ENCODE measurements at regions not wholly inside any gene's neighbourhood (a gene's known extent, or its start where the extent isn't known, plus 50 kb on each side); places are given as distances from the start of the nearest gene placed in this dataset.

DNA sequence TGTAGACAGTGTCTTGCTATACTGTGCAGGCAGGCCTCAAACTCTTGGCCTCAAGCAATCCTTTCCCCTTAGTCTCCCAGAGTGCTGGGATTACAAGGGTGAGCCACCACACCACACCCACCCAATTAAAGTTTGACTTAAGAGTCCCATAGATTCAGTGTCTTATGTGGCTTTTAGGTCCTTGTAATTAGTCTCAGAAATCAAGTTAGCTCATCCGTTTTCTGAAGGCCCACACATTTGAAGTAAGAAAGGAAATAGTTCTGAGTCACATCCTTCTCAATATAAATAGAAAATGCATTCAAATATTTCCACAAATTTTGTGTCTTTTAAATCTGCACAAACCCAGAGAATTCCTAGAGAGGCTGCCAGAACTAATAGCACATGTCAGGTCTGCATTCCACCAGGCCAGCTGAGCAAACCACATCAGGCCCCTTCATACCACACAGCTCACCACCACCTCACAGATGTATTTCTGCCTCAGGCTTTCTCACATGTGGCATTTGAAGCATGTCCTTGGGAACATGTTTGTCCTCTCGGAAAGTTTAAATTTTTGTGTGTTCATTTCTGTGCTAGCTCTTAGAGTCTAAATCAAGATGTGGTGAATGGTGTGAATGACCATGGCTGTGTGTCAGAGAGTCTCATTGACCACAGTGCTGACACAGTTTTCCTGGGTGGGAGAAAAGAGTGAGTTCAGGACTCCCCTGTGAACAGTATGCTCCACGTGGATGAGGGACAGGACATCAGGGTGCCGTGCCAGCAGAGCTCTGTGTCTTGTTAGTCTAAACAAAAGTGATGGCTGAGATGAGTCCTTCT is 148.4 kb upstream of the USP9Y start:
- TF ChIP-seq EZH2 (IDR thresholded peaks at IDR 0.05; ENCODE audit: low read length, unreplicated experiment) (no peak), EZH2phosphoT487 (IDR thresholded peaks at IDR 0.05; ENCODE audit: borderline replicate concordance, low read length) (no peak)
- TF ChIP-seq, protein P1, sequence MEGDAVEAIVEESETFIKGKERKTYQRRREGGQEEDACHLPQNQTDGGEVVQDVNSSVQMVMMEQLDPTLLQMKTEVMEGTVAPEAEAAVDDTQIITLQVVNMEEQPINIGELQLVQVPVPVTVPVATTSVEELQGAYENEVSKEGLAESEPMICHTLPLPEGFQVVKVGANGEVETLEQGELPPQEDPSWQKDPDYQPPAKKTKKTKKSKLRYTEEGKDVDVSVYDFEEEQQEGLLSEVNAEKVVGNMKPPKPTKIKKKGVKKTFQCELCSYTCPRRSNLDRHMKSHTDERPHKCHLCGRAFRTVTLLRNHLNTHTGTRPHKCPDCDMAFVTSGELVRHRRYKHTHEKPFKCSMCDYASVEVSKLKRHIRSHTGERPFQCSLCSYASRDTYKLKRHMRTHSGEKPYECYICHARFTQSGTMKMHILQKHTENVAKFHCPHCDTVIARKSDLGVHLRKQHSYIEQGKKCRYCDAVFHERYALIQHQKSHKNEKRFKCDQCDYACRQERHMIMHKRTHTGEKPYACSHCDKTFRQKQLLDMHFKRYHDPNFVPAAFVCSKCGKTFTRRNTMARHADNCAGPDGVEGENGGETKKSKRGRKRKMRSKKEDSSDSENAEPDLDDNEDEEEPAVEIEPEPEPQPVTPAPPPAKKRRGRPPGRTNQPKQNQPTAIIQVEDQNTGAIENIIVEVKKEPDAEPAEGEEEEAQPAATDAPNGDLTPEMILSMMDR (conservative IDR thresholded peaks at IDR 0.05; ENCODE audit: low read depth, low read length), result no peak
- H2AFZ ChIP-seq (ENCODE audit: low read length), result no peak overlapping the region
- H3K4me2 ChIP-seq (ENCODE audit: low read length), result no peak overlapping the region
- no peaks in the 10 kb centered on the region for H3F3A ChIP-seq (ENCODE audit: low read length, unreplicated experiment)
- H3K79me2 ChIP-seq (ENCODE audit: low read length), result no peaks in the 10 kb centered on the region
- intact Hi-C loops (cut with micrococcal nuclease), result no loop called here
- no peaks in the 10 kb centered on the region for H3K9me2 ChIP-seq (replicated peaks; ENCODE audit: low read length)
- H3K4me1 ChIP-seq (ENCODE audit: insufficient read depth, low read length), result no peaks in the 10 kb centered on the region
- no peak overlapping the region for H3K9ac ChIP-seq (ENCODE audit: low read length)
- H3K4me3 ChIP-seq (ENCODE audit: low read length), result no peak overlapping the region
- ChIA-PET POLR2A (ENCODE audit: unreplicated experiment) (no interaction called here), CTCF (no interaction called here)
- ATAC-seq (no peak), DNase-seq (no peak)
- no peaks in the 10 kb centered on the region for H4K20me1 ChIP-seq (ENCODE audit: low read length)
- H3K36me3 ChIP-seq (ENCODE audit: low read depth, low read length), result no peaks in the 10 kb centered on the region
- BruUV-seq (replicated peaks), result no TSS peak
- no peaks in the 10 kb centered on the region for H3K27me3 ChIP-seq (ENCODE audit: low read length)
- no peaks in the 10 kb centered on the region for H3K9me3 ChIP-seq (ENCODE audit: low read length)
- H3K27ac ChIP-seq (ENCODE audit: low read length), result no peak overlapping the region

DNA sequence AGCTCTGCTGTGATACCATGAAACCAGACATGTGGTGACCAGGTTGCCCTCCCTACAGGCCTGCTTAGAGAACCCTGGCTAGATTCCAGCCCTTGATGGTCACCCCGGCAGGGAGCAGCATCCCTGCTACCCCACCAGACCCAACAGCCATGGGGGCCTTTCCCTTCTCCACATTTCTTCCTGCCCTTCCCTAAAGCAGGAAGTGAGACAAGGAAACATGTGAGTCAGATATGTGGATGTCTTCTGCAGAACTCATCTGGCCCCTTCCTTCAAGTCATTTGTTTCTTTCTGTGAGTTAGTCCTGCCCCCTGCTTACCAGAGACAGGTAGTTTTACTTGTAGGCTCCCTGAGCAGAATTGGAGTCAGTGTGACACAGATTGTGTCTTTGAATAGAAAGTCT is 147.1 kb upstream of the USP9Y start:
- no peaks in the 10 kb centered on the region for H3K79me2 ChIP-seq (ENCODE audit: low read length)
- no peaks in the 10 kb centered on the region for H3F3A ChIP-seq (ENCODE audit: low read length, unreplicated experiment)
- H3K27ac ChIP-seq (ENCODE audit: low read length), result no peak overlapping the region
- H3K27me3 ChIP-seq (ENCODE audit: low read length), result no peaks in the 10 kb centered on the region
- no peaks in the 10 kb centered on the region for H3K9me3 ChIP-seq (ENCODE audit: low read length)
- no peak overlapping the region for H3K4me2 ChIP-seq (ENCODE audit: low read length)
- no peaks in the 10 kb centered on the region for H4K20me1 ChIP-seq (ENCODE audit: low read length)
- ATAC-seq (no peak), DNase-seq (no peak)
- no peaks in the 10 kb centered on the region for H3K9me2 ChIP-seq (replicated peaks; ENCODE audit: low read length)
- intact Hi-C loops (cut with micrococcal nuclease), result no loop called here
- ChIA-PET CTCF (no interaction called here), POLR2A (ENCODE audit: unreplicated experiment) (no interaction called here)
- H2AFZ ChIP-seq (ENCODE audit: low read length), result no peak overlapping the region
- no peaks in the 10 kb centered on the region for H3K36me3 ChIP-seq (ENCODE audit: low read depth, low read length)
- H3K9ac ChIP-seq (ENCODE audit: low read length), result no peak overlapping the region
- H3K4me1 ChIP-seq (ENCODE audit: insufficient read depth, low read length), result no peaks in the 10 kb centered on the region
- TF ChIP-seq, protein P1 (conservative IDR thresholded peaks at IDR 0.05; ENCODE audit: low read depth, low read length), result no peak
- no peak for TF ChIP-seq EZH2phosphoT487 (IDR thresholded peaks at IDR 0.05; ENCODE audit: borderline replicate concordance, low read length)
- no peak for TF ChIP-seq EZH2 (IDR thresholded peaks at IDR 0.05; ENCODE audit: low read length, unreplicated experiment)
- BruUV-seq (replicated peaks), result no TSS peak
- no peak overlapping the region for H3K4me3 ChIP-seq (ENCODE audit: low read length)

DNA sequence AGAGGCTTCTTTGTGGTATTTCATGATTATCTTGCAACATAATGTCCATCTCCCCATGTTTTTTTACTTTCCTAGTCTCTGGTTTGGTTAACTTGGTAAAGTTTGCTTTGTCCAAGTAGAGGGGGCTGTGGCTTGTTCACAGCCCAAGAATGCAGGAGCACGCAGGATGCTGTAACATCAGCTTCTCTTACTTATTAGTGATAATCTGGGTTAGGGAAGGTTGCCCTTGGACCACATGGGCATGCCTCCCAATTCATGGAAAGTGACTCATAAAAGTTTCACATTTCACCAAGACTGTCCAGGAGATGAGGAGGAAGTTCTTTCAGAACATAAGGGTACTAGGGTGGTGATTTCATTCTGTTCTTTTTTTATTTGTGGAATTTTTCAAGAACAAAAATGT is 146.0 kb upstream of the USP9Y start:
- Histone ChIP-seq H3K4me3 (ENCODE audit: low read length) (no peak overlapping the region), H3K36me3 (ENCODE audit: low read depth, low read length) (no peaks in the 10 kb centered on the region), H3K27ac (ENCODE audit: low read length) (no peak overlapping the region), H3K79me2 (ENCODE audit: low read length) (no peaks in the 10 kb centered on the region), H4K20me1 (ENCODE audit: low read length) (no peaks in the 10 kb centered on the region), H3K9ac (ENCODE audit: low read length) (no peak overlapping the region), H3F3A (ENCODE audit: low read length, unreplicated experiment) (no peaks in the 10 kb centered on the region), H3K4me2 (ENCODE audit: low read length) (no peak overlapping the region), H3K4me1 (ENCODE audit: insufficient read depth, low read length) (no peaks in the 10 kb centered on the region), H2AFZ (ENCODE audit: low read length) (no peak overlapping the region), H3K9me2 (replicated peaks; ENCODE audit: low read length) (no peaks in the 10 kb centered on the region), H3K9me3 (ENCODE audit: low read length) (no peaks in the 10 kb centered on the region), H3K27me3 (ENCODE audit: low read length) (no peaks in the 10 kb centered on the region)
- no TSS peak for BruUV-seq (replicated peaks)
- ChIA-PET POLR2A (ENCODE audit: unreplicated experiment) (no interaction called here), CTCF (no interaction called here)
- ATAC-seq, result no peak
- intact Hi-C loops (cut with micrococcal nuclease), result no loop called here
- DNase-seq, result no peak
- no peak for TF ChIP-seq EZH2phosphoT487 (IDR thresholded peaks at IDR 0.05; ENCODE audit: borderline replicate concordance, low read length)
- TF ChIP-seq, protein P1 (conservative IDR thresholded peaks at IDR 0.05; ENCODE audit: low read depth, low read length), result no peak
- no peak for TF ChIP-seq EZH2 (IDR thresholded peaks at IDR 0.05; ENCODE audit: low read length, unreplicated experiment)

All from PC-3 (cell line).